ENCODE measurements at regions not wholly inside any gene's neighbourhood (a gene's known extent, or its start where the extent isn't known, plus 50 kb on each side); places are given as distances from the start of the nearest gene placed in this dataset.

- H3K4me3 ChIP-seq = no peak overlapping the region
- peaks cover 5% of the 10 kb centered on the region for H3K9me3 ChIP-seq
- no peaks in the 10 kb centered on the region for H3K36me3 ChIP-seq (ENCODE audit: low read depth)
- no peak for TF ChIP-seq CTCF (IDR thresholded peaks at IDR 0.05)
- H3K4me1 ChIP-seq (ENCODE audit: low read depth) = no peaks in the 10 kb centered on the region
- DNase-seq (no peak), ATAC-seq (no peak)
- intact Hi-C loops (cut with DNase I, micrococcal nuclease) = no loop called here
Measured at GRCh38 chr6:49155316-49155715, 307.7 kb downstream of the MMUT start.

- no peaks in the 10 kb centered on the region for H3K4me1 ChIP-seq (ENCODE audit: low read depth)
- H3K36me3 ChIP-seq (ENCODE audit: low read depth) = no peaks in the 10 kb centered on the region
- DNase-seq = no peak
- peaks cover 7% of the 10 kb centered on the region for H3K9me3 ChIP-seq
- H3K4me3 ChIP-seq = no peak overlapping the region
- intact Hi-C loops (cut with DNase I, micrococcal nuclease) = no loop called here
- TF ChIP-seq CTCF (IDR thresholded peaks at IDR 0.05) = no peak
- no peak for ATAC-seq
Measured at GRCh38 chr6:49151957-49152356, 311.1 kb downstream of the MMUT start.

- H3K9me3 ChIP-seq = peaks cover 7% of the 10 kb centered on the region
- ATAC-seq (no peak), DNase-seq (no peak)
- no peaks in the 10 kb centered on the region for H3K36me3 ChIP-seq (ENCODE audit: low read depth)
- H3K4me3 ChIP-seq = no peak overlapping the region
- no peaks in the 10 kb centered on the region for H3K4me1 ChIP-seq (ENCODE audit: low read depth)
- intact Hi-C loops (cut with DNase I, micrococcal nuclease) = no loop called here
- TF ChIP-seq CTCF (IDR thresholded peaks at IDR 0.05) = no peak
Measured at GRCh38 chr6:49151461-49151860, 311.6 kb downstream of the MMUT start.

- no peak for TF ChIP-seq CTCF (IDR thresholded peaks at IDR 0.05)
- ATAC-seq = no peak
- peaks cover 7% of the 10 kb centered on the region for H3K9me3 ChIP-seq
- H3K4me1 ChIP-seq (ENCODE audit: low read depth) = no peaks in the 10 kb centered on the region
- intact Hi-C loops (cut with DNase I, micrococcal nuclease) = no loop called here
- no peak overlapping the region for H3K4me3 ChIP-seq
- DNase-seq = no peak
- no peaks in the 10 kb centered on the region for H3K36me3 ChIP-seq (ENCODE audit: low read depth)
Measured at GRCh38 chr6:49151033-49151432, 312.0 kb downstream of the MMUT start.

- intact Hi-C loops (cut with DNase I, micrococcal nuclease) = no loop called here
- Histone ChIP-seq H3K36me3 (ENCODE audit: low read depth) (no peaks in the 10 kb centered on the region), H3K9me3 (peaks cover 1% of the 10 kb centered on the region), H3K4me1 (ENCODE audit: low read depth) (no peaks in the 10 kb centered on the region), H3K4me3 (no peak overlapping the region)
- DNase-seq (no peak), ATAC-seq (no peak)
- no peak for TF ChIP-seq CTCF (IDR thresholded peaks at IDR 0.05)
Measured at GRCh38 chr6:49145280-49145679, 317.8 kb downstream of the MMUT start.

- ATAC-seq (no peak), DNase-seq (no peak)
- Histone ChIP-seq H3K36me3 (ENCODE audit: low read depth) (no peaks in the 10 kb centered on the region), H3K4me3 (no peak overlapping the region), H3K9me3 (no peaks in the 10 kb centered on the region), H3K4me1 (ENCODE audit: low read depth) (no peaks in the 10 kb centered on the region)
- TF ChIP-seq CTCF (IDR thresholded peaks at IDR 0.05) = no peak
- intact Hi-C loops (cut with DNase I, micrococcal nuclease) = no loop called here
Measured at GRCh38 chr6:49142421-49143151, 320.5 kb downstream of the MMUT start.

All from mucosa of descending colon (tissue), 3 donors.